ENCODE measurements at regions not wholly inside any gene's neighbourhood (a gene's known extent, or its start where the extent isn't known, plus 50 kb on each side); places are given as distances from the start of the nearest gene placed in this dataset.

GRCh38 chr1:177800400-177801088 is 169.3 kb downstream of the SEC16B start:
- ATAC-seq = no peak
- H3K27me3 ChIP-seq (ENCODE audit: control insufficient read depth in 1 of 2, insufficient read depth in 2 of 2, low read length in 2 of 2) = no peaks in the 10 kb centered on the region

GRCh38 chr1:177799746-177800145 is 170.1 kb downstream of the SEC16B start:
- Histone ChIP-seq H3K36me3 (replicated peaks in 1 of 2; ENCODE audit: control insufficient read depth in 1 of 2, insufficient read depth in 2 of 2, low read length in 2 of 2) (no peaks in the 10 kb centered on the region), H3K9me3 (ENCODE audit: low read length) (0 out of 2 replicates have a peak, but pooled peaks cover 4% of the 10 kb centered on the region), H2AFZ (ENCODE audit: low read length) (no peak overlapping the region), H4K20me1 (ENCODE audit: insufficient read depth, low read length) (no peaks in the 10 kb centered on the region), H3K4me2 (ENCODE audit: low read depth, low read length) (no peak overlapping the region), H3K79me2 (ENCODE audit: insufficient read depth, low read length) (no peaks in the 10 kb centered on the region), H3K4me1 (ENCODE audit: insufficient read depth, low read length) (0 out of 2 replicates have a peak, but pooled peaks cover under 1% of the 10 kb centered on the region), H3K27ac (ENCODE audit: extremely low read length, insufficient read depth, low read length) (no peak overlapping the region), H3K27me3 (ENCODE audit: control insufficient read depth in 1 of 2, insufficient read depth in 2 of 2, low read length in 2 of 2) (no peaks in the 10 kb centered on the region), H3K9ac (ENCODE audit: insufficient read depth, low read depth, low read length) (no peak overlapping the region), H3K4me3 (replicated peaks in 1 of 3; ENCODE audit: insufficient read depth in 1 of 3, low read depth in 2 of 3, low read length in 3 of 3) (no peak overlapping the region)
- no peak for ATAC-seq
- CTCF ChIA-PET (ENCODE audit: low intra/inter-chr PET ratio, low total read pairs) = no interaction called here
- BruUV-seq (replicated peaks) = no TSS peak
- in situ Hi-C loops (cut with HindIII; ENCODE audit: extremely low pct_ligation_motif_present, low pct_unique_long_range_greater_than_20kb) (loop anchor here (25.0 kb wide), 1 partner anchor 912 kb away; no protein-coding TSS in a partner anchor), intact Hi-C loops (cut with micrococcal nuclease; ENCODE audit: unreplicated experiment) (no loop called here)
- no peak for FAIRE-seq
- DNase-seq (ENCODE audit: low spot score) = no peak
- peak; percentile 11; the same call in 1 of the 2 replicates for TF ChIP-seq HNF4A (CRISPR knock-in tag; IDR thresholded peaks at IDR 0.05)
- no peak for TF ChIP-seq ZNF121 (CRISPR knock-in tag; IDR thresholded peaks at IDR 0.05)
- TF ChIP-seq CTCF (CRISPR knock-in tag; IDR thresholded peaks at IDR 0.05) = peak; percentile 29; the same call in 1 of the 2 replicates
- no peak for TF ChIP-seq ZNF713 (CRISPR knock-in tag; IDR thresholded peaks at IDR 0.05)
- WGBS (ENCODE audit: low lambda C conversion rate) = 17% methylated on average over 4 of the region's 4 CpGs
- POLR2A ChIA-PET = no interaction called here

More at GRCh38 chr1:177800400-177801088, 169.3 kb downstream of the SEC16B start:
- intact Hi-C loops (cut with micrococcal nuclease; ENCODE audit: unreplicated experiment) (no loop called here), in situ Hi-C loops (cut with HindIII; ENCODE audit: extremely low pct_ligation_motif_present, low pct_unique_long_range_greater_than_20kb) (no loop called here)
- no peak for DNase-seq (ENCODE audit: low spot score)
- H3K9ac ChIP-seq (ENCODE audit: insufficient read depth, low read depth, low read length) = no peak overlapping the region
- H3K4me1 ChIP-seq (ENCODE audit: insufficient read depth, low read length) = no peaks in the 10 kb centered on the region
- H3K36me3 ChIP-seq (replicated peaks in 1 of 2; ENCODE audit: control insufficient read depth in 1 of 2, insufficient read depth in 2 of 2, low read length in 2 of 2) = no peaks in the 10 kb centered on the region
- H3K9me3 ChIP-seq (ENCODE audit: low read length) = 0 out of 2 replicates have a peak, but pooled peaks cover 4% of the 10 kb centered on the region
- TF ChIP-seq HIVEP1 (CRISPR knock-in tag; IDR thresholded peaks at IDR 0.05) = no peak
- no peak for TF ChIP-seq RFX3 (CRISPR knock-in tag; IDR thresholded peaks at IDR 0.05)
- no peak for TF ChIP-seq GRHL1 (CRISPR knock-in tag; conservative IDR thresholded peaks at IDR 0.05)
- no peak for TF ChIP-seq MAF1 (CRISPR knock-in tag; IDR thresholded peaks at IDR 0.05; ENCODE audit: borderline replicate concordance)
- H3K4me2 ChIP-seq (ENCODE audit: low read depth, low read length) = no peak overlapping the region
- no peaks in the 10 kb centered on the region for H4K20me1 ChIP-seq (ENCODE audit: insufficient read depth, low read length)
- POLR2A ChIA-PET = no interaction called here
- no peak overlapping the region for H2AFZ ChIP-seq (ENCODE audit: low read length)
- no TSS peak for BruUV-seq (replicated peaks)
- CTCF ChIA-PET (ENCODE audit: low intra/inter-chr PET ratio, low total read pairs) = no interaction called here
- H3K4me3 ChIP-seq (replicated peaks in 1 of 3; ENCODE audit: insufficient read depth in 1 of 3, low read depth in 2 of 3, low read length in 3 of 3) = no peak overlapping the region
- no peak for FAIRE-seq
- 0% methylated on average over 1 of the region's 1 CpG for WGBS (ENCODE audit: low lambda C conversion rate)
- H3K27ac ChIP-seq (ENCODE audit: extremely low read length, insufficient read depth, low read length) = no peak overlapping the region
- H3K79me2 ChIP-seq (ENCODE audit: insufficient read depth, low read length) = no peaks in the 10 kb centered on the region

All from HepG2 (cell line).